K562 (cell line): ENCODE measurements at regions not wholly inside any gene's neighbourhood (a gene's known extent, or its start where the extent isn't known, plus 50 kb on each side); places are given as distances from the start of the nearest gene placed in this dataset.

ENCODE experiments used
- ARNT ChIP-seq, 2 experiments: fragments of 450-650 bp; IDR thresholded peaks; 2 replicates each; pipeline ENCODE4 v1.6.1; 2016; ENCODE audit warnings: mild to moderate bottlenecking in 1 of 2
- BRF2 ChIP-seq: IDR thresholded peaks from 3 replicates; pipeline ENCODE4 v1.6.1; 2011; ENCODE audit warnings: borderline replicate concordance, mild to moderate bottlenecking; ENCODE audit not compliant: insufficient read length, insufficient read depth
- CEBPG ChIP-seq, 3 experiments: fragments of 200-800 bp in 1 of 3; sonication (Bioruptor generic) in 1 of 3; sonication (generic) in 1 of 3; formaldehyde crosslinking in 1 of 3; IDR thresholded peaks in 2 of 3; conservative IDR thresholded peaks in 1 of 3; 2 replicates each; pipeline versions ENCODE4 v1.6.1 to v1.8.0; 2016 to 2022; ENCODE audit warnings: missing compliant biosample characterization in 2 of 3, missing genetic modification characterization in 2 of 3, mild to moderate bottlenecking in 1 of 3, missing genetic modification reagents in 1 of 3
- ELF1 ChIP-seq: fragments of 200-800 bp; sonication (Bioruptor generic); IDR thresholded peaks from 2 replicates; pipeline ENCODE4 v1.6.1; 2016; ENCODE audit warnings: missing genetic modification characterization, missing compliant biosample characterization
- ETV1 ChIP-seq: fragments of 450-650 bp; conservative IDR thresholded peaks from 2 replicates; pipeline ENCODE4 v1.6.1; 2016; ENCODE audit warnings: missing genetic modification characterization, control low read depth, low read depth, missing compliant biosample characterization
- ETV5 ChIP-seq: sonication (generic); formaldehyde crosslinking; IDR thresholded peaks from 2 replicates; pipeline ENCODE4 v1.4.0; 2020; ENCODE audit warnings: low read depth, mild to moderate bottlenecking, missing genetic modification reagents
- GABPA ChIP-seq: fragments of 200-800 bp; sonication (Bioruptor generic); conservative IDR thresholded peaks from 2 replicates; pipeline ENCODE4 v1.6.1; 2016; ENCODE audit warnings: low read depth, missing genetic modification characterization, missing compliant biosample characterization
- GTF2E2 ChIP-seq: fragments of 200-800 bp; sonication (Bioruptor generic); IDR thresholded peaks from 2 replicates; pipeline ENCODE4 v1.6.1; 2016; ENCODE audit warnings: missing genetic modification characterization, missing compliant biosample characterization
- JUNB ChIP-seq: fragments of 450-650 bp; formaldehyde crosslinking; conservative IDR thresholded peaks from 2 replicates; pipeline ENCODE4 v1.4.0; 2020; ENCODE audit warnings: mild to moderate bottlenecking
- MTA1 ChIP-seq: fragments of 450-650 bp; IDR thresholded peaks from 2 replicates; pipeline ENCODE4 v1.6.1; 2017; ENCODE audit warnings: borderline replicate concordance
- NRF1 ChIP-seq, 2 experiments: fragments of 450-650 bp; IDR thresholded peaks in 1 of 2; conservative IDR thresholded peaks in 1 of 2; 2 replicates each; pipeline ENCODE4 v1.6.1; 2014; ENCODE audit warnings: mild to moderate bottlenecking in 2 of 2
- PHF20 ChIP-seq: fragments of 450-650 bp; IDR thresholded peaks from 2 replicates; pipeline ENCODE4 v1.6.1; 2018; ENCODE audit not compliant: partially characterized antibody
- RBBP5 ChIP-seq: fragments of 200-600 bp; sonication (generic); IDR thresholded peaks from 2 replicates; pipeline ENCODE4 v1.6.1; 2012; ENCODE audit warnings: borderline replicate concordance, mild to moderate bottlenecking, low read length, control low read depth, inconsistent platforms; ENCODE audit not compliant: insufficient read depth, poor library complexity, severe bottlenecking
- RBM22 ChIP-seq: fragments of 200-400 bp; formaldehyde crosslinking; IDR thresholded peaks from 2 replicates; pipeline ENCODE4 v1.6.1; 2018; ENCODE audit warnings: low read length, low read depth; ENCODE audit not compliant: poor library complexity, severe bottlenecking
- SAP30 ChIP-seq: fragments of 200-600 bp; sonication (generic); IDR thresholded peaks from 2 replicates; pipeline ENCODE4 v1.6.1; 2012; ENCODE audit warnings: borderline replicate concordance, low read depth, mild to moderate bottlenecking, moderate library complexity, low read length, control low read depth, inconsistent platforms; ENCODE audit not compliant: insufficient read depth, poor library complexity, severe bottlenecking
- SMARCA5 ChIP-seq: fragments of 450-650 bp; IDR thresholded peaks from 2 replicates; pipeline ENCODE4 v1.6.1; 2016
- SOX6 ChIP-seq: fragments of 450-650 bp; IDR thresholded peaks from 2 replicates; pipeline ENCODE4 v1.6.1; 2014; ENCODE audit warnings: mild to moderate bottlenecking
- TBP ChIP-seq: optimal IDR thresholded peaks from 2 replicates; pipeline ENCODE3; 2011; ENCODE audit warnings: low read depth, low read length, improper control_type of control experiment
- TEAD1 ChIP-seq, 2 experiments: fragments of 450-650 bp in 1 of 2; sonication (generic) in 1 of 2; formaldehyde crosslinking; IDR thresholded peaks; 2 replicates each; pipeline versions ENCODE4 v1.4.0 to v1.8.0; 2020 to 2022; ENCODE audit warnings: mild to moderate bottlenecking in 2 of 2, missing genetic modification reagents in 1 of 2
- ZFX ChIP-seq: sonication (generic); formaldehyde crosslinking; IDR thresholded peaks from 2 replicates; pipeline ENCODE4 v1.8.0; 2022; ENCODE audit warnings: mild to moderate bottlenecking, missing genetic modification reagents, moderate library complexity
- ZNF280A ChIP-seq: fragments of 450-650 bp; IDR thresholded peaks from 2 replicates; pipeline ENCODE4 v1.6.1; 2018; ENCODE audit warnings: mild to moderate bottlenecking, low read depth; ENCODE audit not compliant: partially characterized antibody
- ZNF561 ChIP-seq: fragments of 450-650 bp; formaldehyde crosslinking; conservative IDR thresholded peaks from 2 replicates; pipeline ENCODE4 v1.4.0; 2020; ENCODE audit warnings: mild to moderate bottlenecking, moderate library complexity

- TF ChIP-seq SAP30: peak; percentile 29
- peak; percentile 50; the same call in 1 of the 2 replicates for TF ChIP-seq ZFX
- TF ChIP-seq ZNF280A: no peak
- TF ChIP-seq TBP: peak; percentile 55
- no peak for TF ChIP-seq RBM22
- 0 out of 2 replicates have a peak, but pooled peaks have one; percentile 8 for TF ChIP-seq GABPA
- no peak for TF ChIP-seq JUNB (CRISPR knock-in tag)
- TF ChIP-seq NRF1 (conservative IDR thresholded peaks at IDR 0.05 in 1 of 2, IDR thresholded peaks at IDR 0.05 in 1 of 2): peak; percentile 30 to 40; a peak in 2 of 4 replicates
- TF ChIP-seq SMARCA5: peak; percentile 84
- TF ChIP-seq SOX6: 0 out of 2 replicates have a peak, but pooled peaks have one; percentile 56
- TF ChIP-seq ZNF561 (CRISPR knock-in tag): no peak
- no peak for TF ChIP-seq PHF20
- 0 out of 2 replicates have a peak, but pooled peaks have one; percentile 16 for TF ChIP-seq ETV5 (CRISPR knock-in tag)
- no peak for TF ChIP-seq BRF2
- no peak for TF ChIP-seq ETV1 (tag)
- no peak for TF ChIP-seq RBBP5
- TF ChIP-seq MTA1: peak; percentile 24; the same call in 1 of the 2 replicates
- peak in 1 of 2 experiments; percentile 45; a peak in 1 of 4 replicates for TF ChIP-seq ARNT (IDR thresholded peaks at IDR 0.05)
- peak; percentile 0; the same call in 1 of the 2 replicates for TF ChIP-seq GTF2E2 (tag)
- TF ChIP-seq TEAD1 (CRISPR knock-in tag; IDR thresholded peaks at IDR 0.05): 0 out of 4 replicates have a peak, but pooled peaks of 1 of the 2 experiments have one; percentile 5
- TF ChIP-seq CEBPG (CRISPR knock-in tag; IDR thresholded peaks at IDR 0.05): no peak
- TF ChIP-seq CEBPG (tag; conservative IDR thresholded peaks at IDR 0.05 in 1 of 2, IDR thresholded peaks at IDR 0.05 in 1 of 2): peak in 1 of 2 experiments; percentile 51; a peak in 1 of 4 replicates
- TF ChIP-seq ELF1 (tag): no peak
Observed at GRCh38 chr6:27752038-27752885, 159.9 kb downstream of the OR2B2 start (continued).
